Umbilical cord (tissue), 1 donor: ENCODE measurements at regions not wholly inside any gene's neighbourhood (a gene's known extent, or its start where the extent isn't known, plus 50 kb on each side); places are given as distances from the start of the nearest gene placed in this dataset.

ENCODE experiments used
- DNase-seq: peaks from one replicate; pipeline ENCODE4 v3.0.0-alpha.2; 2015; ENCODE audit warnings: low spot score

DNA sequence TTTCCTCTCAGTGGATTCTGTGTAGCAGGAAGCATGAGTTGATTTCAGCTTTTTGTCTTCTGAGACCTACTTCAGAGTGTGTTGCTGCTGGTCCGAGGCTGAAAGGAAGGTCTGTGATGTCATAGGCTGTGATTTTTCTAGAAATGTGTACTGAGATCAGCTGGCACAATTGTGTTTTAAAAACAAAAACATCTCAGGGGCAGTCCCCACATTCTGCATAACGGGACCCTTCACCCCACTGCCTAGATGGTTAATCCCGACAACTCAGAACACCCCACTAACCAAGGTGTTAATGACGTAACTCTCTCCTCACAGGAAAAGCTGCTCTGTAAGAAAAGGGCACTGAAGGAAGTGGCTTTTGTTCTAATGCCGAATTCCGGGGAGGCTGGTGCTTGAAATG lies 59.8 kb upstream of the PPP2R5A start:
- DNase-seq = no peak

DNA sequence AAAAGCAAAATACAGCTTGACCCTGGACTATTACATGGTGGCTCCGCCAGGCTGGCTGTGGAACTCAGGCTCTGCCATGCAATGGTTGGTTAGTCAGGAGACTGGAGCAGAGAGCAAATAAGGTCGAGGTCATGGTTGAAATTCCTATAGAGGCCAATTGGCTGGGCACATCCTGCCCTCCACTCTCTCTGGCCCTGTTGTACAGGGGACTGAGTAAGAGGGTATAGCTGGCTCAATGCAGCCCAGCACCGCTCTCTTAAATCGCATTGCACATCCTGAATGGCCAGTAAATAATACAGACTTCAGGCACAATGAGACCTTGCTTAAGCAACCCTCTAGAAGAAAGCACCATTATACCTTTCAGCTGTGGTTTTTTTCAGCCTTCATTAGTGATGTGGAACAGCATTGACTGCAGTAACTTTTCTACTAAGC lies 59.3 kb upstream of the PPP2R5A start:
- DNase-seq = no peak

DNA sequence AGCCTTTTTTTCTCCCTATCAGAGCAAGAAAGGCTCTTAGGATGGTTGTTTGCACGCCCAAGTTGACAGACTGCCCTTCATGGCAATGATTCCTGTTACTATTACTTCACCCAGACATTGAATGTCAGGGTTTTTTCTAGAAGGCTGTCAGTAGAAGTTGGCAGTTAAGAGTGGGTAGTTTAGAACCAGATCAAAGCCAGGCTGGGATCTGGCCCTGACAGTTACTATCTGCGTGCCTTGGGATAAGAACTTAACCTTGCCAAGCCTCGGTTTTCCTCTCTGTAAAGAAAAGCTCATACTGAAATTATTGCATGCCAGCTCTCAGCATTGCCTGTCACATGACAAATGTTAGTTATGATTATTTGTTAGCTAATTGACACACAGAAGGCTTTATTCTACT lies 58.7 kb upstream of the PPP2R5A start:
- DNase-seq = no peak

DNA sequence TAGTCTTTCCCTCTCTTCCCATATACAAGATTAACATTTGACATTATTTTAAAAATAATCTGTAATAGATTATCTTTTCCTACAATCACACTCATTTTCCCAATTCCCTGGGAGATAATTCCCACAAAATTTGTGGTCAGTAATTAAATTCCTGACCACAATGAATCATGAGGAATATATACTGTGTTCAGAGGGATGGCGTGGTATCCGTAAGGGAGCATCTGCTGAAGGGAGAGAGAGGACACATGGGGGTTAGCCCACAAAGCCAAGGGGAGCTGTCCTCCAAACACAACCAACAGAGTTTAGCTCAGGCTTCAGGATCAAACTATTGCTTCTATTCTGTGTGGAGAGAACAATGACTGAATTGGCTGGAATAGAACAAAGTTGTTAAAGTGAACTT lies 57.1 kb upstream of the PPP2R5A start:
- DNase-seq = no peak

DNA sequence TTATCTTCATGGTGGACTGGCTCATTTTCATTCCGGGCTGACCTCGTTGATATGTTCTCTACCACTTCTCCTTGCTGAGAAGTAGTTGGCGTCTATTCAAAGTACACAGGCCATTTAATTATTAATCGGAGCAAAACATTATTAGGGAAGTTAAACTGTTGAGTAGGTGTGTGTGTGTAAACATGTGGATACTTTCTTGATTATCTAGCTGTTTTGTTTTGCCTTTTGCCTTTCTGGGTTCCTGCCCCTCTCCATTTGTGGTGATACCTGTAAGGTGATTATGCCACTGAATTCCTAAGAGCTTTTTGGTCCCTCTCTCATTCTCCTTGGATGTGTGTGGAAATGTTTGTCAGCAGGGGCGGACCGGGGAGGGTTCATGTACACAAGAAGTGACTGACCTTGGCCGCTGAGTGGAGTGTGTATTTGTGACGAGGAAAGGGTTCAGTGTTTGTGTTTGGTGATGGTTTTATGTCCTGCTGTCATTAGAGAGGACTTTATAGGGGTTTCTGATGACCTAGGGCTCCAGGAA lies 56.6 kb upstream of the PPP2R5A start:
- no peak for DNase-seq

DNA sequence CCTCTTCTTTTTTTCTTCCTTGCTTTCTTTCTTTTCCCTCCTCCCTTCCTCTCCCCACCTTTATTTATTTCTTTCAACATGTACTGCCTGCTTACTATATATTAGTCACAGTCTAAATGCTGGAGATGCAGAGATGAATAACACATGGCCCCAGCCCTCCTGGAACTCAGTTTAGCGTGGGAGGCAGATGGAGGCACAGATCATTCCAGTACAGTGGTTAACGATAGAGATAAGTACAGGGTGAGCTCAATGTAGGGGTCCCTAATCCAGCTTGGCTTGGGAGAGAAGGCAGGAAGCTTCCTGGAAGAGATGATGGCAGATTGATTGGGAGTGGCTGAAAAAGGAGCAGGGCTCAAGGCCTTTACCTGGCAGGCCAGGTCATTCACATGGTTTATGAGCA lies 55.6 kb upstream of the PPP2R5A start:
- DNase-seq = peak; percentile 68

DNA sequence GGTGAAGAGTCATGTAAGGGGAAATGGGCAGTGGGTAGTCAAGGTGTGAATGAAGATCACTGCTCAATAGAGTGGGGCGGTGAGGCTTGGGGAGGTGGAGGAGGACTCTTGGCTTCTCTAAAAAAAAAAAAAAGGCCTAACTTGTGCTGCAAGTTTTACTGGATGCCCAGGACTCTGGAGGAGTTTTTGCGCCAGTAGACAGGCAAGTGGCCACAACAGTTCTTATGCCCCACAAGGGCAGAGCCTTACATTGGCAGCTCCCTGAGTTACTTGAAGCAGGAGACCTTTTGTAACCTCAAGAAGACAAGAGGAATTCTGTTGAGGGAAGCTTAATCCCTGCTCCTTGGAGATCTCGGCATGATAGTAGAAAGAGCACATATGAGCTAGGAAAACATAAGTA lies 54.9 kb upstream of the PPP2R5A start:
- DNase-seq = no peak

DNA sequence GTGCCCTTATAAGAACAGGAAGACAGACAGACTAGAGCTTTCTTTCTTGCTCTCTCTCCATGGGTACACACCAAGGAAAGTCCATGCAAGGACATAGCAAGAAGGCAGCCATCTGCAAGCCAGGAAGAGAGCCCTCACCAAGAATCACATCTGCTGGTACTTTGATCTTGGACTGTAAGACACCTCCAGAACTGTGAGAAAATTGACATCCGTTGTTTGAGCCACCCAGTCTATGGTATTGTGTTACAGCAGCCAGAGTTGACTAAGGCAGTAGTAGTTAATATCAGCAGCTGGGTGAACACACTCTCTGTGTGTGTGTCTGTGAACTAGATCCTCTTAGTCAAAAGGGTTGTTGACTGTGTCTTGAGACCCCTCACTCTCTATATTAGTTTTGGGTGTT lies 53.8 kb upstream of the PPP2R5A start:
- DNase-seq = no peak

DNA sequence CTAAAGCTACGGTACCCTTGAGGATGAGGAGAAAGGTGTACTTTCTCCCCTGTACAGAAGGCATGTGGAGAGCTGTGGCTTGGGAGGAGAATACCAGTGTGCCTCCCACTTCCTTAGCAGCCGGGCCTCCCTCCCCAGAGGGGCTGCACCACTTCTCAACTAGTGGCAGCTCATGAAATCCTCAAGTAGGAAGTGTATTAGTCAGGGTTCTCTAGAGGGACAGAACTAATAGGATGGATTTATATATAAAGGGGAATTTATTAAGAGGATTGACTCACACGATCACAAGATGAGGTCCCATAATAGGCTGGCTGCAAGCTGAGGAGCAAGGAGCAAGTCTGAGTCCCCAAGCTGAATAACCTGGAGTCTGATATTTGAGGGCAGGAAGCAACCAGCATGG lies 53.1 kb upstream of the PPP2R5A start:
- DNase-seq = no peak

DNA sequence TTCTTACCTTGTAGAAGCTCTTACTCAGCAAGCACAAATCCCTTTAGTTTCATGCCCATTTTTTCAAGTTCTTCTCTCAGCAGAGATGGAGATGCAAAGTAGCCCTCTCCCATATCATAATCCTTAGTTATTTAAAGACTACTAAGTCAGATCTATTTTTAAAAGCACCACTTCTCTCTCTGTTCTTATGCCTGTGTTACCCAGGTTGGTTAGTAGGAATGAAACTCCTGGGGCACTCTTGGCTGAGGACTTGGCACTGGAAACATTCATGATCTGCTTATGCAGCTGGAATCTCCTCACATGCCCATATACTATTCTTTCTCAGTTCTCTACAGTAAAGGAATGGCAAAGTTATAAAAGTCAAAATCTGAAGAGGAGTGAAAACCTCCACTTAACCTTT lies 51.9 kb upstream of the PPP2R5A start:
- no peak for DNase-seq

DNA sequence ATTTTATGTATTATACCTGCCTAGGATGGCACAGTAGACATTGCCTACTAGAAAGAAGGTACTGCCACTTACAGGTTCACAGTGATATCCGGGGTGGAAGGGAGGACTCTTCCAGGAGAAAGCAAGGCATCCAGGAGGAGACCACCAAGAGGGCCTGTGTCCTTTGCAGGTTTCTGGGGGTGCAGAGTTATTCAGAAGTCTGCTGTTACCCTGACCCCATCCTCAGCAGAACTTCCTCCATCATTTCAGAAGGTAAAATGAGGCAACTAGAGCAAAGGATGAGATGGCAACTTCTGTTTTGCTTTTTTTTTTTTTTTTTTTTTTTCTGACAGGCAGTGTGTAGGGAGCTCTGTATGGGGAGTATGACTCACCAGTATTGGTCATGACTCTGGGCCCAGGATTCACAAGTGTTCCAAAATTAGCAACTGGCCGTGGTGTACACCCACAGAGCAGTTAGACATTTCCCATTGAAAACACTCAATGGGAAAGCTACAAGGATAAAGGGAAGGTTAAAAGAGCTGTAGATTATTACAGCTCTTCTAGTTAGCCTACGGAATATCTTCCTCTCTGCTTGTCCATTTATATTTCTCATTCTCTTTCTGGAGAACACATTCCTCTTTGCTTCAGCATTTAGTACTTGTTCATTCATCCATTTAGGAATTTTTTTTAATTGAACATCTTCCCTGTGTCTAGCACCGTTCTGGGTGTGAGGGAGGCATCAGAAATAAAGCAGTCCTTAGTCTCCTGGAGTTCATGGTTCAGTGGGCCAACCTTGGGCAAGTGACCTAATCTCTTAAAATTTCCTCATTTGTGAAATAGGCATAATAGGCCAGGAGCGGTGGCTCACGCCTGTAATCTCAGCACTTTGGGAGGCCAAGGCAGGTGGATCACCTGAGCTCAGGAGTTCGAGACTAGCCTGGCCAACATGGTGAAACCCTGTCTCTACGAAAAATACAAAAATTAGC lies 50.5 kb upstream of the PPP2R5A start:
- peak; percentile 95 for DNase-seq
